EL (cell line): ENCODE measurements at regions not wholly inside any gene's neighbourhood (a gene's known extent, or its start where the extent isn't known, plus 50 kb on each side); places are given as distances from the start of the nearest gene placed in this dataset.
"Not testable (repeated sequence)": the region's sequence is repeated elsewhere in the genome, so short reads cannot be mapped to it uniquely, and the experiment has no call there.

Experiments used
- DNase-seq: peaks from one replicate; pipeline ENCODE4 v3.0.0-alpha.2; 2016

- DNase-seq: no peak
Measured at GRCh38 chr2:123732563-123732962, 292.5 kb upstream of the CNTNAP5 start.

GRCh38 chr2:123737371-123737770 is 287.7 kb upstream of the CNTNAP5 start:
- DNase-seq: no peak

GRCh38 chr2:123738643-123739042 is 286.4 kb upstream of the CNTNAP5 start:
- DNase-seq: no peak

- DNase-seq: no peak
Measured at GRCh38 chr2:123746006-123746405, 279.1 kb upstream of the CNTNAP5 start.

- no peak for DNase-seq
Measured at GRCh38 chr2:123747326-123747725, 277.8 kb upstream of the CNTNAP5 start.

GRCh38 chr2:123762221-123762620 is 262.9 kb upstream of the CNTNAP5 start:
- no peak for DNase-seq

- no peak for DNase-seq
Measured at GRCh38 chr2:123768233-123768632, 256.9 kb upstream of the CNTNAP5 start.

- DNase-seq: no peak
Measured at GRCh38 chr2:123769001-123769400, 256.1 kb upstream of the CNTNAP5 start.

- DNase-seq: no peak
Measured at GRCh38 chr2:123770996-123771720, 253.9 kb upstream of the CNTNAP5 start.

GRCh38 chr2:123771928-123772632 is 253.0 kb upstream of the CNTNAP5 start:
- DNase-seq: no peak

GRCh38 chr2:123777116-123777515 is 248.0 kb upstream of the CNTNAP5 start:
- no peak for DNase-seq

GRCh38 chr2:123783164-123783563 is 241.9 kb upstream of the CNTNAP5 start:
- DNase-seq: no peak

GRCh38 chr2:123785332-123785731 is 239.8 kb upstream of the CNTNAP5 start:
- no peak for DNase-seq

- DNase-seq: no peak
Measured at GRCh38 chr2:123791207-123791606, 233.9 kb upstream of the CNTNAP5 start.

GRCh38 chr2:123791684-123792083 is 233.4 kb upstream of the CNTNAP5 start:
- no peak for DNase-seq

- not testable (repeated sequence) for DNase-seq
Measured at GRCh38 chr2:123804126-123804525, 221.0 kb upstream of the CNTNAP5 start.

GRCh38 chr2:123805746-123806145 is 219.3 kb upstream of the CNTNAP5 start:
- DNase-seq: not testable (repeated sequence)

GRCh38 chr2:123808243-123808642 is 216.8 kb upstream of the CNTNAP5 start:
- no peak for DNase-seq

GRCh38 chr2:123811846-123812245 is 213.2 kb upstream of the CNTNAP5 start:
- DNase-seq: no peak

- DNase-seq: no peak
Measured at GRCh38 chr2:123816203-123816602, 208.9 kb upstream of the CNTNAP5 start.

- DNase-seq: no peak
Measured at GRCh38 chr2:123816928-123817327, 208.2 kb upstream of the CNTNAP5 start.

GRCh38 chr2:123826729-123827271 is 198.3 kb upstream of the CNTNAP5 start:
- DNase-seq: no peak

GRCh38 chr2:123839326-123839725 is 185.8 kb upstream of the CNTNAP5 start:
- no peak for DNase-seq

GRCh38 chr2:123840016-123840415 is 185.1 kb upstream of the CNTNAP5 start:
- DNase-seq: no peak
